ENCODE measurements at regions not wholly inside any gene's neighbourhood (a gene's known extent, or its start where the extent isn't known, plus 50 kb on each side); places are given as distances from the start of the nearest gene placed in this dataset.

DNA sequence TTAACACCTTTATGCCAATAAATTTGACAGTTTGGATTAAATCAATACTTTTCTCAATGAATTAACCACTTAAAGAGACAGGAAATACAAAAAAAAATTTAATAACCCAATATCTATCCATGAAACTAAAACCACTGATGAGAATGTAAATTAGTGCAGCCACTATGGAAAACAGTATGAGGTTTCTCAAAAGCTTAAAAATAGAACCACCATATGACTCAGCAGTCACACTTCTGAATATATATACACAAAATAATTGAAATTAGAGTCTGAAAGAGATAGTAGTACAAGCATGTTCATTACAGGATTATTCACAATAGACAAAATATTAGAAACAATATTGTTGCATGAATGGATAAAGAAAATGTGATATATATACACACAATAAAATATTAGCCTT, 382.1 kb upstream of the SETBP1 start:
- intact Hi-C loops (cut with DNase I; ENCODE audit: low total_unique reads) = no loop called here
- no peak overlapping the region for H3K27ac ChIP-seq
- no peaks in the 10 kb centered on the region for H3K9me3 ChIP-seq
- H3K27me3 ChIP-seq = no peaks in the 10 kb centered on the region
- no peak for DNase-seq
- no peak for TF ChIP-seq POLR2A (IDR thresholded peaks at IDR 0.05)
- TF ChIP-seq, protein P1, sequence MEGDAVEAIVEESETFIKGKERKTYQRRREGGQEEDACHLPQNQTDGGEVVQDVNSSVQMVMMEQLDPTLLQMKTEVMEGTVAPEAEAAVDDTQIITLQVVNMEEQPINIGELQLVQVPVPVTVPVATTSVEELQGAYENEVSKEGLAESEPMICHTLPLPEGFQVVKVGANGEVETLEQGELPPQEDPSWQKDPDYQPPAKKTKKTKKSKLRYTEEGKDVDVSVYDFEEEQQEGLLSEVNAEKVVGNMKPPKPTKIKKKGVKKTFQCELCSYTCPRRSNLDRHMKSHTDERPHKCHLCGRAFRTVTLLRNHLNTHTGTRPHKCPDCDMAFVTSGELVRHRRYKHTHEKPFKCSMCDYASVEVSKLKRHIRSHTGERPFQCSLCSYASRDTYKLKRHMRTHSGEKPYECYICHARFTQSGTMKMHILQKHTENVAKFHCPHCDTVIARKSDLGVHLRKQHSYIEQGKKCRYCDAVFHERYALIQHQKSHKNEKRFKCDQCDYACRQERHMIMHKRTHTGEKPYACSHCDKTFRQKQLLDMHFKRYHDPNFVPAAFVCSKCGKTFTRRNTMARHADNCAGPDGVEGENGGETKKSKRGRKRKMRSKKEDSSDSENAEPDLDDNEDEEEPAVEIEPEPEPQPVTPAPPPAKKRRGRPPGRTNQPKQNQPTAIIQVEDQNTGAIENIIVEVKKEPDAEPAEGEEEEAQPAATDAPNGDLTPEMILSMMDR (IDR thresholded peaks at IDR 0.05) = no peak
- no peaks in the 10 kb centered on the region for H3K4me1 ChIP-seq
- H3K4me3 ChIP-seq = no peak overlapping the region
- H3K36me3 ChIP-seq (ENCODE audit: low read depth, missing control alignments) = no peaks in the 10 kb centered on the region

DNA sequence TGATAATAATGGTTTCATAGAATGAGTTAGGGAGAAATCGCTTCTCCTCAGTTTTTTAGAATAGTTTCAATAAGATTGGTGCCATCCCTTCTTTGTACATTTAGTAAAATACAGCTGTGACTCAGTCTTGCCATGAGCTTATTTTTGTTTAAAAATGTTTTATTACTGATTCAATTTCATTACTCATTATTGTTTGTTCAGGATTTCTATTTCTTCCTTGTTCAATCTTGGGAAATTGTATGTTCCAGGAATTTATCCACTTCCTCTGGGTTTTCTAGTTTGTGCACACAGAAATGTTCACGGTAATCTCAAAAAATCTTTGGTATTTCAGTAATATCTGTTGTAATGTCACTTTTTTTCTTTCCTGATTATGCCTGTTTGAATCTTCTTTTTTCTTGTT, 371.5 kb upstream of the SETBP1 start:
- no peaks in the 10 kb centered on the region for H3K36me3 ChIP-seq (ENCODE audit: low read depth, missing control alignments)
- no peaks in the 10 kb centered on the region for H3K4me1 ChIP-seq
- TF ChIP-seq, protein P1 (IDR thresholded peaks at IDR 0.05) = no peak
- TF ChIP-seq POLR2A (IDR thresholded peaks at IDR 0.05) = no peak
- no peaks in the 10 kb centered on the region for H3K27me3 ChIP-seq
- no peak overlapping the region for H3K4me3 ChIP-seq
- 61 to 79% methylated on average over 2 of the region's 2 CpGs for WGBS, 2 donors
- H3K27ac ChIP-seq = no peak overlapping the region
- DNase-seq = no peak
- H3K9me3 ChIP-seq = no peaks in the 10 kb centered on the region
- intact Hi-C loops (cut with DNase I; ENCODE audit: low total_unique reads) = no loop called here

DNA sequence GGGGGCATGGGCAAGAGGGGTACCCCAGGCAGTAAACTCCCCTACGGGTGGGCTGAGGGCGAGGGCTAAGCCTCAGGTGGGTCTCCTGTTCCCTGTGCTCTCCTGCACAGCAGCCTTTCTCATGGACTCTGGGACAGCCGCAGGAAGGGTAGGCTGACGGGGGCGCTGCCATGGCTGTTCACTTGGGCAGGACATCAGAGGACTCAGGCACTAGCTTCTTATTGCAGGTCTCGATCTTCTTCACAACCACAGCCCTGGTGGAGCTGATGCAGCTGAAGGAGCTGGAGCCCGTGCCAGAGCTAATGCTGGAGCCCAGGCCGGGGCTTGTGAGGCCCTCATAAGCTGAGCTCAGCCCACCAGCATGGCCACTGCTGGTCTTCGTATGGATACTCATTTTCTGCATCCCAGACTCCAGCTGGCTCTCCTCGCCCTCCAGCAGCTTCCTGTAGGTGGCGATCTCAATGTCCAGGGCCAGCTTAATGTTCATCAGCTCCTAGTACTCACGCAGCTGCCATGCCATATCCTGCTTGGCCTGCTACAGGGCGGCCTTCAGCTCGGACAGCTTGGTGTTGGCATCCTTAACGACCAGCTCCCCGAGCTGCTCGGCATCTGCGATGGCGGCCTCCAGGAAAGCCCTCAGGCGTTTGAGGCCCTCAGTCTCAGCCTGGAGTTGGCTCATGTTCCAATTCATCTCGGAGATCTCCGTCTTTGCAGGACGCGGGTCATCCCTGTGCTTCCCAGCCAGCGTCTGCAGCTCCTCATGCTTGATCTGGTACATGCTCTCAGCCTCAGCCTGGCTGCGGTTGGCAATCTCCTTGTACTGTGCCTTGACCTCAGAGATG, 359.8 kb upstream of the SETBP1 start:
- no peak for TF ChIP-seq POLR2A (IDR thresholded peaks at IDR 0.05)
- TF ChIP-seq, protein P1 (IDR thresholded peaks at IDR 0.05) = no peak
- Histone ChIP-seq H3K27ac (no peak overlapping the region), H3K27me3 (no peaks in the 10 kb centered on the region), H3K4me1 (no peaks in the 10 kb centered on the region), H3K36me3 (ENCODE audit: low read depth, missing control alignments) (no peaks in the 10 kb centered on the region), H3K4me3 (no peak overlapping the region), H3K9me3 (no peaks in the 10 kb centered on the region)
- intact Hi-C loops (cut with DNase I; ENCODE audit: low total_unique reads) = no loop called here
- no peak for DNase-seq
- 61 to 71% methylated on average over 24 to 26 of the region's 26 CpGs for WGBS, 2 donors

DNA sequence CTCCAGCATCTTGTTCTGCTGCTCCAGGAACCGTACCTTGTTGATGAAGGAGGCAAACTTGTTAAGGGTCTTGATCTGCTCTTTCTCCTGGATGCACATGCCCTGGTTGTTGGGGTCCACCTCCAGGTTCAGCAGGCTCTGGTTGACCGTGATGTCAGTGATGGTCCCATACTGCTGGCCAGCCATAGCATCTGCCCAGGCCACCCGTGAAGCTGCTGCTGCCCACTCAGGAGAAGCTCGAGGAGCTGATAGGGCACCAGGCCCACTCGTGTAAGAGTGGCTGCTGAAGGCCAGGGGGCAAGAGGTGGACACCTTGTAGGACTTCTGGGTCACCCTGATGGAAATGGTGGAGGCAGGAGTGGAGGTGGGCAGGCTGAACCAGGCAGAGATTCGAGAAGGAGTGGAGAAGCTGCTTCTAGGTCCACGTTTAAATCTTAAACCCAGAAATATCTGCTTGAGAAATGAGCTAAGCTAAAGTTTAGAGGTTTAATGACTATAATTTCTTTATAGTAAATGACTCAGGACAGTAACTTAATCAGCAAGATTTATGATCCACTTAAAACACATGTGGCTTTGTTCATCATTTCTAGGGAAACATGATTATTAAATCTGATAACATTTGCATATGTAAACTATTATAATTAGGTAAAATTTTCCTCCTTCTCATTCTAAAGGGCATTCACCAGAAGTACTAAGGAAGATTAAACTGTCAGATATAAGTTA, 358.7 kb upstream of the SETBP1 start:
- no peaks in the 10 kb centered on the region for H3K4me1 ChIP-seq
- no peaks in the 10 kb centered on the region for H3K36me3 ChIP-seq (ENCODE audit: low read depth, missing control alignments)
- intact Hi-C loops (cut with DNase I; ENCODE audit: low total_unique reads) = no loop called here
- TF ChIP-seq, protein P1 (IDR thresholded peaks at IDR 0.05) = no peak
- no peak for TF ChIP-seq POLR2A (IDR thresholded peaks at IDR 0.05)
- H3K27me3 ChIP-seq = no peaks in the 10 kb centered on the region
- 74 to 75% methylated on average over 6 to 7 of the region's 7 CpGs for WGBS, 2 donors
- no peak overlapping the region for H3K4me3 ChIP-seq
- no peak for DNase-seq
- no peak overlapping the region for H3K27ac ChIP-seq
- H3K9me3 ChIP-seq = no peaks in the 10 kb centered on the region
